OCI-LY7 (cell line): ENCODE measurements at regions not wholly inside any gene's neighbourhood (a gene's known extent, or its start where the extent isn't known, plus 50 kb on each side); places are given as distances from the start of the nearest gene placed in this dataset.

Experiments
- CTCF ChIP-seq: fragments of 200-600 bp; sonication (generic); conservative IDR thresholded peaks from 2 replicates; pipeline ENCODE4 v1.5.1; 2014; ENCODE audit warnings: mild to moderate bottlenecking, antibody characterized with exemption, low read length, moderate library complexity, mixed read lengths
- EZH2phosphoT487 ChIP-seq: fragments of 200-600 bp; sonication (generic); IDR thresholded peaks from 2 replicates; pipeline ENCODE4 v1.6.1; 2018; ENCODE audit warnings: low read depth, borderline replicate concordance, mild to moderate bottlenecking, mixed run types, antibody characterized with exemption, low read length, moderate library complexity, mixed read lengths

- TF ChIP-seq CTCF (no peak), EZH2phosphoT487 (no peak)
These were observed 128.7 kb downstream of the MAB21L3 start for GRCh38 chr1:116239916-116240315.
